WTC11 (cell line): ENCODE measurements at regions not wholly inside any gene's neighbourhood (a gene's known extent, or its start where the extent isn't known, plus 50 kb on each side); places are given as distances from the start of the nearest gene placed in this dataset.
"Not testable (repeated sequence)": the region's sequence is repeated elsewhere in the genome, so short reads cannot be mapped to it uniquely, and the experiment has no call there.

Source experiments
- ATAC-seq: fragments of 200-7000 bp; cut with Tn5 transposase; 2 replicates; pipeline ENCODE4 v1.10.0; 2021; ENCODE audit warnings: mild to moderate bottlenecking, moderate library complexity
- CTCF ChIA-PET: fragments of 300-600 bp; sonication (Branson Sonifier 250); formaldehyde crosslinking; loops from one replicate; lab custom pipeline; 2021; ENCODE audit warnings: antibody characterized with exemption; lab: Charles Lee
- POLR2A ChIA-PET: fragments of 350-600 bp; sonication (Branson Sonifier 250); formaldehyde crosslinking; loops from one replicate; lab custom pipeline; 2021; ENCODE audit warnings: antibody characterized with exemption; lab: Charles Lee
- DNase-seq: peaks from one replicate; pipeline ENCODE4 v3.0.0; 2021; ENCODE audit warnings: low spot score
- H3K27ac Mint-ChIP-seq: 2 replicates; pipeline ENCODE4 v1.8.0; 2021; ENCODE audit warnings: mixed read lengths
- H3K27me3 Mint-ChIP-seq: 2 replicates; pipeline ENCODE4 v1.8.0; 2021; ENCODE audit warnings: low read depth, mild to moderate bottlenecking, moderate library complexity, mixed read lengths
- H3K36me3 Mint-ChIP-seq: 2 replicates; pipeline ENCODE4 v1.8.0; 2021; ENCODE audit warnings: mixed read lengths
- H3K4me1 Mint-ChIP-seq: 2 replicates; pipeline ENCODE4 v1.8.0; 2022; ENCODE audit warnings: mixed read lengths
- H3K4me3 Mint-ChIP-seq: 2 replicates; pipeline ENCODE4 v1.8.0; 2021; ENCODE audit warnings: mild to moderate bottlenecking, moderate library complexity, mixed read lengths
- H3K9me3 Mint-ChIP-seq: 2 replicates; pipeline ENCODE4 v1.8.0; 2021; ENCODE audit warnings: mixed read lengths
- ETV6 ChIP-seq: sonication (generic); formaldehyde crosslinking; IDR thresholded peaks from 2 replicates; pipeline ENCODE4 v1.8.1; 2022; ENCODE audit warnings: mild to moderate bottlenecking, missing genetic modification reagents
- GRHL2 ChIP-seq: fragments of 250-450 bp; sonication (Bioruptor Pico); IDR thresholded peaks from 2 replicates; pipeline ENCODE4 v1.8.0; 2022; ENCODE audit warnings: mild to moderate bottlenecking, moderate library complexity; ENCODE audit not compliant: insufficient replicate concordance, severe bottlenecking
- IRF2 ChIP-seq: sonication (generic); formaldehyde crosslinking; IDR thresholded peaks from 2 replicates; pipeline ENCODE4 v1.8.0; 2022; ENCODE audit warnings: low read depth, missing genetic modification reagents, borderline replicate concordance
- KAT7 ChIP-seq: sonication (generic); formaldehyde crosslinking; IDR thresholded peaks from 2 replicates; pipeline ENCODE4 v1.8.1; 2023; ENCODE audit warnings: missing genetic modification reagents, mild to moderate bottlenecking, borderline replicate concordance
- MYBL2 ChIP-seq: sonication (generic); formaldehyde crosslinking; IDR thresholded peaks from 2 replicates; pipeline ENCODE4 v1.8.1; 2023; ENCODE audit warnings: mild to moderate bottlenecking, moderate library complexity, missing genetic modification reagents
- NR1H2 ChIP-seq: sonication (generic); formaldehyde crosslinking; IDR thresholded peaks from 2 replicates; pipeline ENCODE4 v1.9.0; 2021; ENCODE audit warnings: mild to moderate bottlenecking, moderate library complexity, missing genetic modification reagents
- ZNF138 ChIP-seq: sonication (generic); formaldehyde crosslinking; conservative IDR thresholded peaks from 2 replicates; pipeline ENCODE4 v1.8.1; 2022; ENCODE audit warnings: mild to moderate bottlenecking, moderate library complexity, missing genetic modification reagents
- ZNF416 ChIP-seq: fragments of 250-450 bp; sonication (Bioruptor Pico); IDR thresholded peaks from 2 replicates; pipeline ENCODE4 v1.9.0; 2021; ENCODE audit warnings: mild to moderate bottlenecking, inconsistent platforms
- TF ChIP-seq, protein P1 (sequence below): sonication (generic); formaldehyde crosslinking; IDR thresholded peaks from 2 replicates; pipeline ENCODE4 v1.8.1; 2022; ENCODE audit warnings: missing genetic modification reagents, borderline replicate concordance
- TF ChIP-seq, protein P2 (sequence below): sonication (generic); formaldehyde crosslinking; IDR thresholded peaks from 2 replicates; pipeline ENCODE4 v1.8.1; 2022; ENCODE audit warnings: low read depth, missing genetic modification reagents, borderline replicate concordance
- TF ChIP-seq, protein P3 (sequence below): sonication (generic); formaldehyde crosslinking; IDR thresholded peaks from 2 replicates; pipeline ENCODE4 v1.8.1; 2023; ENCODE audit warnings: mild to moderate bottlenecking, missing genetic modification reagents, moderate library complexity
- TF ChIP-seq, protein P4 (sequence below): sonication (generic); formaldehyde crosslinking; IDR thresholded peaks from 2 replicates; pipeline ENCODE4 v1.8.1; 2023; ENCODE audit warnings: mild to moderate bottlenecking, missing genetic modification reagents
- TF ChIP-seq, protein P5 (sequence below): fragments of 250-450 bp; sonication (Bioruptor Pico); IDR thresholded peaks from 2 replicates; pipeline ENCODE4 v1.9.0; 2021; ENCODE audit warnings: mild to moderate bottlenecking
- TF ChIP-seq, protein P6 (sequence below): fragments of 250-450 bp; sonication (Bioruptor Pico); IDR thresholded peaks from 2 replicates; pipeline ENCODE4 v2.1.2; 2022; ENCODE audit warnings: mild to moderate bottlenecking, moderate library complexity
- TF ChIP-seq, protein P7 (sequence below): fragments of 250-450 bp; sonication (Bioruptor Pico); conservative IDR thresholded peaks from 2 replicates; pipeline ENCODE4 v1.9.0; 2021; ENCODE audit warnings: mild to moderate bottlenecking

DNA sequence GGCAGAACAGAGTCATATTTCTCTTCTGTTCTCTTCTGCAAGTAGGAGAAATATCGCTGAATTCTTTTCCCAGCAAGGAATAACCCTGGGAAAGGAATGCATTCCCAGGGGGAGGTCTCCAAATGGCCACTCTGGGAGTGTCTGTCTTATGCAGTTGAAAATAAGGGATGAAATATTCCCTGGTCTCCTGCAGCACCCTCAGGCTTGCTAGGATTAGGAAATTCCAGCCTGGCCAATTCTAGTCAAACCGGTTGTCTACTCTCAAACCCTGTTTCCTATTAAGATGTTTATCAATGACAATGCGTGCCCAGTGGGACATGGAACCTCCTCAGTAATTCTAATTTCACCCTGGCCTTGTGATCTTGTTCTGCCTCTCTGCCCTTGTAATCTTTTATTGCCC is 501.1 kb upstream of the OLFM3 start:
- H3K36me3 Mint-ChIP-seq = peaks cover 33% of the 10 kb centered on the region

DNA sequence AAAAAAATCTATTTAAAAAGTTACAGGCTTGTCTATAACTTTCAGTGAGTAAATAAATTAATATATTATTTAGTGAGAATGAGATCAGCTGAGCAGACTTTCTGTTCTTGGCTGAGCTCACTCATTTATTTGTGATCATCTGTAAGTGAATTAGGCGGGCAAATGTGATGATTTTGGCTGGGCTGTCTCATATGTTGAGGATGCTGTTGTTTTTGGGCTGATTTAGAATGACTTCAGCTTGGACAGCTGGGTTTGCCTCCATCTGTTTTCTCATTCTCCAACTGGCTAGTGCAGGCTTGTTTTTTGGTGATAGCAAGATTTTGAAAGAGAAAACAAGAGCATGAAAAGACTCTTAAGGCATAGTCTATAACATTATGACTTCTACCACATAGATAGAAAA is 475.8 kb upstream of the OLFM3 start:
- ChIA-PET CTCF (no interaction called here), POLR2A (no interaction called here)
- DNase-seq (no peak), ATAC-seq (no peak)
- Mint-ChIP-seq H3K4me1 (no peaks in the 10 kb centered on the region), H3K27ac (no peak overlapping the region), H3K36me3 (no peaks in the 10 kb centered on the region), H3K9me3 (no peaks in the 10 kb centered on the region), H3K4me3 (no peak overlapping the region), H3K27me3 (no peaks in the 10 kb centered on the region)
- TF ChIP-seq, protein P1, sequence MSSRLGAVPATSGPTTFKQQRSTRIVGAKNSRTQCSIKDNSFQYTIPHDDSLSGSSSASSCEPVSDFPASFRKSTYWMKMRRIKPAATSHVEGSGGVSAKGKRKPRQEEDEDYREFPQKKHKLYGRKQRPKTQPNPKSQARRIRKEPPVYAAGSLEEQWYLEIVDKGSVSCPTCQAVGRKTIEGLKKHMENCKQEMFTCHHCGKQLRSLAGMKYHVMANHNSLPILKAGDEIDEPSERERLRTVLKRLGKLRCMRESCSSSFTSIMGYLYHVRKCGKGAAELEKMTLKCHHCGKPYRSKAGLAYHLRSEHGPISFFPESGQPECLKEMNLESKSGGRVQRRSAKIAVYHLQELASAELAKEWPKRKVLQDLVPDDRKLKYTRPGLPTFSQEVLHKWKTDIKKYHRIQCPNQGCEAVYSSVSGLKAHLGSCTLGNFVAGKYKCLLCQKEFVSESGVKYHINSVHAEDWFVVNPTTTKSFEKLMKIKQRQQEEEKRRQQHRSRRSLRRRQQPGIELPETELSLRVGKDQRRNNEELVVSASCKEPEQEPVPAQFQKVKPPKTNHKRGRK = no peak
- TF ChIP-seq, protein P2, sequence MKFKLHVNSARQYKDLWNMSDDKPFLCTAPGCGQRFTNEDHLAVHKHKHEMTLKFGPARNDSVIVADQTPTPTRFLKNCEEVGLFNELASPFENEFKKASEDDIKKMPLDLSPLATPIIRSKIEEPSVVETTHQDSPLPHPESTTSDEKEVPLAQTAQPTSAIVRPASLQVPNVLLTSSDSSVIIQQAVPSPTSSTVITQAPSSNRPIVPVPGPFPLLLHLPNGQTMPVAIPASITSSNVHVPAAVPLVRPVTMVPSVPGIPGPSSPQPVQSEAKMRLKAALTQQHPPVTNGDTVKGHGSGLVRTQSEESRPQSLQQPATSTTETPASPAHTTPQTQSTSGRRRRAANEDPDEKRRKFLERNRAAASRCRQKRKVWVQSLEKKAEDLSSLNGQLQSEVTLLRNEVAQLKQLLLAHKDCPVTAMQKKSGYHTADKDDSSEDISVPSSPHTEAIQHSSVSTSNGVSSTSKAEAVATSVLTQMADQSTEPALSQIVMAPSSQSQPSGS (CRISPR knock-in tag) = no peak
- TF ChIP-seq NR1H2 (CRISPR knock-in tag) (no peak), GRHL2 (no peak), ZNF416 (CRISPR knock-in tag) (no peak)

More for the DNA sequence above, 501.1 kb upstream of the OLFM3 start:
- H3K27me3 Mint-ChIP-seq, H3K4me1 Mint-ChIP-seq, CTCF ChIA-PET, H3K4me3 Mint-ChIP-seq, H3K27ac Mint-ChIP-seq, POLR2A ChIA-PET, ATAC-seq: not testable (repeated sequence)
- TF ChIP-seq, protein P3, sequence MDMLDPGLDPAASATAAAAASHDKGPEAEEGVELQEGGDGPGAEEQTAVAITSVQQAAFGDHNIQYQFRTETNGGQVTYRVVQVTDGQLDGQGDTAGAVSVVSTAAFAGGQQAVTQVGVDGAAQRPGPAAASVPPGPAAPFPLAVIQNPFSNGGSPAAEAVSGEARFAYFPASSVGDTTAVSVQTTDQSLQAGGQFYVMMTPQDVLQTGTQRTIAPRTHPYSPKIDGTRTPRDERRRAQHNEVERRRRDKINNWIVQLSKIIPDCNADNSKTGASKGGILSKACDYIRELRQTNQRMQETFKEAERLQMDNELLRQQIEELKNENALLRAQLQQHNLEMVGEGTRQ = 0 out of 2 replicates have a peak, but pooled peaks have one; percentile 8
- 0 out of 2 replicates have a peak, but pooled peaks have one; percentile 43 for TF ChIP-seq ETV6 (CRISPR knock-in tag)
- DNase-seq = peak; percentile 70
- H3K9me3 Mint-ChIP-seq = peaks cover 53% of the 10 kb centered on the region

DNA sequence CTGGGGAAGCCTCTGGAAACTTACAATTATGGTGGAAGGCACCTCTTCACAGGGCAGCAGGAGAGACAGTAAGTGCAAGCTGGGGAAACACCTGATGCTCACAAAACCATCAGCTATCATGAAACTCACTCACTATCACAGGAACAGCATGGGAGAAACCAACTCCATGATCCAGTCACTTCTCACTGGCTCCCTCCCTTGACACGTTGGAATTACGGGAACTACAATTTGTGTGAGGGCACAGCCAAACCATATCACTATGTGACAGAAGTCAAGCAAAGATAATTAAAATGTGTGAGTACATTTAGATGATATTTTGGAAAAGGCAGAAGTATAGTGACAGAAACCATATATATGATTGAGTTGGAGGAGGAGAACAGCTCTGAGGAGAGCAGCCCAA is 474.0 kb upstream of the OLFM3 start:
- Mint-ChIP-seq H3K27ac (no peak overlapping the region), H3K4me3 (no peak overlapping the region), H3K27me3 (no peaks in the 10 kb centered on the region), H3K36me3 (no peaks in the 10 kb centered on the region), H3K4me1 (no peaks in the 10 kb centered on the region), H3K9me3 (no peaks in the 10 kb centered on the region)
- no peak for DNase-seq
- TF ChIP-seq, protein P4, sequence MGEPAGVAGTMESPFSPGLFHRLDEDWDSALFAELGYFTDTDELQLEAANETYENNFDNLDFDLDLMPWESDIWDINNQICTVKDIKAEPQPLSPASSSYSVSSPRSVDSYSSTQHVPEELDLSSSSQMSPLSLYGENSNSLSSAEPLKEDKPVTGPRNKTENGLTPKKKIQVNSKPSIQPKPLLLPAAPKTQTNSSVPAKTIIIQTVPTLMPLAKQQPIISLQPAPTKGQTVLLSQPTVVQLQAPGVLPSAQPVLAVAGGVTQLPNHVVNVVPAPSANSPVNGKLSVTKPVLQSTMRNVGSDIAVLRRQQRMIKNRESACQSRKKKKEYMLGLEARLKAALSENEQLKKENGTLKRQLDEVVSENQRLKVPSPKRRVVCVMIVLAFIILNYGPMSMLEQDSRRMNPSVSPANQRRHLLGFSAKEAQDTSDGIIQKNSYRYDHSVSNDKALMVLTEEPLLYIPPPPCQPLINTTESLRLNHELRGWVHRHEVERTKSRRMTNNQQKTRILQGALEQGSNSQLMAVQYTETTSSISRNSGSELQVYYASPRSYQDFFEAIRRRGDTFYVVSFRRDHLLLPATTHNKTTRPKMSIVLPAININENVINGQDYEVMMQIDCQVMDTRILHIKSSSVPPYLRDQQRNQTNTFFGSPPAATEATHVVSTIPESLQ (CRISPR knock-in tag) = no peak
- TF ChIP-seq, protein P5, sequence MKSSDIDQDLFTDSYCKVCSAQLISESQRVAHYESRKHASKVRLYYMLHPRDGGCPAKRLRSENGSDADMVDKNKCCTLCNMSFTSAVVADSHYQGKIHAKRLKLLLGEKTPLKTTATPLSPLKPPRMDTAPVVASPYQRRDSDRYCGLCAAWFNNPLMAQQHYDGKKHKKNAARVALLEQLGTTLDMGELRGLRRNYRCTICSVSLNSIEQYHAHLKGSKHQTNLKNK (CRISPR knock-in tag) = no peak
- TF ChIP-seq IRF2 = no peak
- TF ChIP-seq ETV6 (CRISPR knock-in tag) = no peak
- TF ChIP-seq, protein P6, sequence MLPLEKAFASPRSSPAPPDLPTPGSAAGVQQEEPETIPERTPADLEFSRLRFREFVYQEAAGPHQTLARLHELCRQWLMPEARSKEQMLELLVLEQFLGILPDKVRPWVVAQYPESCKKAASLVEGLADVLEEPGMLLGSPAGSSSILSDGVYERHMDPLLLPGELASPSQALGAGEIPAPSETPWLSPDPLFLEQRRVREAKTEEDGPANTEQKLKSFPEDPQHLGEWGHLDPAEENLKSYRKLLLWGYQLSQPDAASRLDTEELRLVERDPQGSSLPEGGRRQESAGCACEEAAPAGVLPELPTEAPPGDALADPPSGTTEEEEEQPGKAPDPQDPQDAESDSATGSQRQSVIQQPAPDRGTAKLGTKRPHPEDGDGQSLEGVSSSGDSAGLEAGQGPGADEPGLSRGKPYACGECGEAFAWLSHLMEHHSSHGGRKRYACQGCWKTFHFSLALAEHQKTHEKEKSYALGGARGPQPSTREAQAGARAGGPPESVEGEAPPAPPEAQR (CRISPR knock-in tag) = no peak
- TF ChIP-seq ZNF138 (CRISPR knock-in tag) = no peak
- no peak for TF ChIP-seq MYBL2 (CRISPR knock-in tag)
- TF ChIP-seq, protein P7, sequence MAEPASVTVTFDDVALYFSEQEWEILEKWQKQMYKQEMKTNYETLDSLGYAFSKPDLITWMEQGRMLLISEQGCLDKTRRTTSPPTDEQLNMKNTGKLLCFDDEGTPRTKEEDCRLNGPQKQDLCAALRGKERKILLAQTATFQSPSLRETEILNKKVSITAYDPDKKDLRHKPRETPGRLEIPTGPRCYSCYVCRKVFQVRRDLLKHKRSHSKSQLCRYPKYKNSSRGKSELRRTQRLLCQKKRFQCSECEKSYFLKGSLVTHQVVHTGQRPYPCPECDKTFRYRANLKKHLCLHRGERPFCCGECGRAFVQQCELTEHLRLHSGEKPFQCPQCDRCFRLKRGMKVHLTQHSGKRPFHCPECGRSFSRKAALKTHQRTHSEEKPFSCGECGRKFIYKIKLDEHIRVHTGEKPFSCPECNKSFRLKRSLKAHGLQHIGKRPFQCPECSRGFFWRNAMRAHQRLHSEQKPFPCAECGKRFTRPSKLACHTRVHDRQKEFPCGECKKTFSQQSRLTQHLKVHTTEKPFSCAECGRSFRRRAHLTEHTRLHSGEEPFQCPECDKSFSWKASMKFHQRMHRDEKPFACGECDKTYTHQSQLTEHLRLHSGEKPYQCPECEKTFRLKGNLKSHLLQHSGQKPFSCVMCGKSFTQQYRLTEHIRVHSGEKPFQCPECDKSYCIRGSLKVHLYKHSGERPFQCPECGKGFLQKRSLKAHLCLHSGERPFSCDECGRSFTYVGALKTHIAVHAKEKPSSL = no peak
- TF ChIP-seq KAT7 (CRISPR knock-in tag) = no peak
- TF ChIP-seq ZNF416 (CRISPR knock-in tag) = no peak
- ChIA-PET POLR2A (no interaction called here), CTCF (no interaction called here)
- peak; percentile 63 for ATAC-seq
